Adrenal gland (tissue), 5 donors: ENCODE measurements at regions not wholly inside any gene's neighbourhood (a gene's known extent, or its start where the extent isn't known, plus 50 kb on each side); places are given as distances from the start of the nearest gene placed in this dataset.

ENCODE experiments used
- POLR2A ChIP-seq, 2 donors: fragments of 450-650 bp; IDR thresholded peaks; one replicate each; pipeline ENCODE4 v1.6.1; 2017; ENCODE audit warnings: antibody characterized with exemption in 2 of 2, mild to moderate bottlenecking in 2 of 2, moderate library complexity in 1 of 2
- TF ChIP-seq, protein P1 (sequence below), 6 experiments: fragments of 450-650 bp in 4 of 6; fragments of 200-600 bp in 2 of 6; sonication (generic) in 1 of 6; IDR thresholded peaks; 1 replicate in 5 of 6; 2 replicates in 1 of 6; pipeline versions ENCODE4 v1.5.1 to v1.8.0; 2016 to 2021; ENCODE audit warnings: antibody characterized with exemption in 6 of 6, mild to moderate bottlenecking in 2 of 6, moderate library complexity in 1 of 6
- donor health status: DM: no; HTN: no; CAD: no.

DNA sequence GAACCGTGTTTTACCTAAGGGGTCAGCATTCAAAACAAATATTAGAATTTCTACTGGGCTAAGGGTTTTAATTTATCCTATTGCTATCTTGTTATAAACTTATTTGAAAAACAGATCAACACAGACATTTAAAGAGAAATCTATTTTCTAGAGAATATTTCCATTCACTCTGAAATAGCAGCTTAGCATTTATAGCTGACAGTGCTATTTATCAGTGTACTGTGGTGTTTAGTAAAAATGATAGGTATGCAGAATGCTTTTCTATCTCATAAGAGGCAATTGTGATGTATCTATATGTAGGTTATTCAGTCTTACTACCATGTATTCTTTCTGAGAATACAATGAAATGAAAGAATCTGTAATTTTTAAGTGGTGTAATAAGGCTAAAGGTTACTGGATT, 1077.4 kb downstream of the REEP3 start:
- TF ChIP-seq, protein P1, sequence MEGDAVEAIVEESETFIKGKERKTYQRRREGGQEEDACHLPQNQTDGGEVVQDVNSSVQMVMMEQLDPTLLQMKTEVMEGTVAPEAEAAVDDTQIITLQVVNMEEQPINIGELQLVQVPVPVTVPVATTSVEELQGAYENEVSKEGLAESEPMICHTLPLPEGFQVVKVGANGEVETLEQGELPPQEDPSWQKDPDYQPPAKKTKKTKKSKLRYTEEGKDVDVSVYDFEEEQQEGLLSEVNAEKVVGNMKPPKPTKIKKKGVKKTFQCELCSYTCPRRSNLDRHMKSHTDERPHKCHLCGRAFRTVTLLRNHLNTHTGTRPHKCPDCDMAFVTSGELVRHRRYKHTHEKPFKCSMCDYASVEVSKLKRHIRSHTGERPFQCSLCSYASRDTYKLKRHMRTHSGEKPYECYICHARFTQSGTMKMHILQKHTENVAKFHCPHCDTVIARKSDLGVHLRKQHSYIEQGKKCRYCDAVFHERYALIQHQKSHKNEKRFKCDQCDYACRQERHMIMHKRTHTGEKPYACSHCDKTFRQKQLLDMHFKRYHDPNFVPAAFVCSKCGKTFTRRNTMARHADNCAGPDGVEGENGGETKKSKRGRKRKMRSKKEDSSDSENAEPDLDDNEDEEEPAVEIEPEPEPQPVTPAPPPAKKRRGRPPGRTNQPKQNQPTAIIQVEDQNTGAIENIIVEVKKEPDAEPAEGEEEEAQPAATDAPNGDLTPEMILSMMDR (IDR thresholded peaks at IDR 0.05) = no peak
- TF ChIP-seq POLR2A (IDR thresholded peaks at IDR 0.05) = no peak
